Omental fat pad (tissue), 3 donors: ENCODE measurements at regions not wholly inside any gene's neighbourhood (a gene's known extent, or its start where the extent isn't known, plus 50 kb on each side); places are given as distances from the start of the nearest gene placed in this dataset.

Experiments
- ATAC-seq: fragments of 150-250 bp; one replicate; pipeline ENCODE4 v1.9.1; 2016; ENCODE audit warnings: mild to moderate bottlenecking, moderate library complexity; ENCODE audit not compliant: low FRiP score
- DNase-seq: peaks from one replicate; pipeline ENCODE4 v3.0.0-alpha.2; 2019; ENCODE audit warnings: low spot score
- TF ChIP-seq, protein P1 (sequence below), 3 donors: fragments of 450-650 bp; IDR thresholded peaks; one replicate each; pipeline ENCODE4 v1.5.1; 2016 to 2017; ENCODE audit warnings: antibody characterized with exemption in 3 of 3, mild to moderate bottlenecking in 3 of 3, moderate library complexity in 2 of 3

DNA sequence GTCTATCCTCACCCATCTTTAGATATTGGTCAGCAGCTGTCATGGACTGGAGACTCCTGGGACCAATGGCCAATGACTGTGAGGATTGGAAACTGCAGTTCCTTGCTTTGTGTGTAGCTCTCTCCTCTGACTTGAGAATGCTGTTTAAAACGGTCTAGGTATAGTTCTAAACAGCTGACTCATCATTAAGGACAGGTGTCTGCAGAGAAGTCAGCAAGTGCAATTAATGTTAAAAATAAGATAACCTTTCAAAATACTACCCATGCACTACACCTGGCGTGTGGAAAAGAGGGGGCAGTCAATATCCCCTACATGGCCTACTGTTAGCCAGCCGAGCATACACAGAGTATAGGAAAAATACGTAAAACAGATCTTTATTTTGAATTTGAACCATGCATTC lies 115.4 kb upstream of the TAB2 start:
- ATAC-seq: no peak

DNA sequence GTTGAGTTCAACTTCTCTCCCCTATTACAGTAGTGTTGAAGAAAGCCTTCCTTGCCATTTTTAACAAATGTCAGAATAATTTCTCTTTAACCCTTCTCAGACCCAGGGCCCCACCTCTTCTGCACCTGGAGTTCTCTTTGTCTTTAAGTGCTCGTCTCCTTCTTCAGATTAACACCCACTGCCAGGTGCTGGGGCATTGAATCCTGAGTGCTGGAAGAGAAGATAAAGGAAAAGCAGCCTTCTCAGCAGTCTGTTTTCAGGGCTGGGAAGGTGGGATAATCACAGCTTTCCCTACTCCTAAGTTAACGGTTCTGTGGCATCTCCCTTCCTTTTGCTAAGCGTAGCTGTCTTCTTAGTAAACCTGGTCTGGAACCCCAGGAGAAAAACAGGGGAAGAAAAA lies 114.6 kb upstream of the TAB2 start:
- TF ChIP-seq, protein P1, sequence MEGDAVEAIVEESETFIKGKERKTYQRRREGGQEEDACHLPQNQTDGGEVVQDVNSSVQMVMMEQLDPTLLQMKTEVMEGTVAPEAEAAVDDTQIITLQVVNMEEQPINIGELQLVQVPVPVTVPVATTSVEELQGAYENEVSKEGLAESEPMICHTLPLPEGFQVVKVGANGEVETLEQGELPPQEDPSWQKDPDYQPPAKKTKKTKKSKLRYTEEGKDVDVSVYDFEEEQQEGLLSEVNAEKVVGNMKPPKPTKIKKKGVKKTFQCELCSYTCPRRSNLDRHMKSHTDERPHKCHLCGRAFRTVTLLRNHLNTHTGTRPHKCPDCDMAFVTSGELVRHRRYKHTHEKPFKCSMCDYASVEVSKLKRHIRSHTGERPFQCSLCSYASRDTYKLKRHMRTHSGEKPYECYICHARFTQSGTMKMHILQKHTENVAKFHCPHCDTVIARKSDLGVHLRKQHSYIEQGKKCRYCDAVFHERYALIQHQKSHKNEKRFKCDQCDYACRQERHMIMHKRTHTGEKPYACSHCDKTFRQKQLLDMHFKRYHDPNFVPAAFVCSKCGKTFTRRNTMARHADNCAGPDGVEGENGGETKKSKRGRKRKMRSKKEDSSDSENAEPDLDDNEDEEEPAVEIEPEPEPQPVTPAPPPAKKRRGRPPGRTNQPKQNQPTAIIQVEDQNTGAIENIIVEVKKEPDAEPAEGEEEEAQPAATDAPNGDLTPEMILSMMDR (IDR thresholded peaks at IDR 0.05): no peak
- ATAC-seq (no peak), DNase-seq (no peak)

More for the DNA sequence above, 115.4 kb upstream of the TAB2 start:
- no peak for DNase-seq
- TF ChIP-seq, protein P1 (IDR thresholded peaks at IDR 0.05): no peak

DNA sequence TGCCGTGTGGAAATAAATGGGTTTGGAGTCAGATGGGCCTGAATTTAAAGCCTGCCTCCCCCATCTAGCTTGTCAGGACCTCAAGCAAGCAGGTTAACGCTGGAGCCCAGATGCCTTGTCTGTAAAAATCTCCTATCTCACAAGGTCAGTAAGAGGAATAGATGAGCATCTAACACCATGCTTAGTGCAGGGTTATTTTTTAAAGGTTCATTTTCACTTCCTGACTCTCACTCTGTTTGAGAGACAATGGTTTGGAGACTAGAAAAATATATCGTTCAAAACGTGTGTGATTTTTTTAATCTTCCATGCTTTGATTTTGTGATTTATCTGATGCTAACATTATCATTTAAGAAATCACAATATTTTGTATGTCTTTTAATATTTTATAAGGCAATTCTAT lies 114.0 kb upstream of the TAB2 start:
- DNase-seq (no peak), ATAC-seq (no peak)
- TF ChIP-seq, protein P1 (IDR thresholded peaks at IDR 0.05): no peak

DNA sequence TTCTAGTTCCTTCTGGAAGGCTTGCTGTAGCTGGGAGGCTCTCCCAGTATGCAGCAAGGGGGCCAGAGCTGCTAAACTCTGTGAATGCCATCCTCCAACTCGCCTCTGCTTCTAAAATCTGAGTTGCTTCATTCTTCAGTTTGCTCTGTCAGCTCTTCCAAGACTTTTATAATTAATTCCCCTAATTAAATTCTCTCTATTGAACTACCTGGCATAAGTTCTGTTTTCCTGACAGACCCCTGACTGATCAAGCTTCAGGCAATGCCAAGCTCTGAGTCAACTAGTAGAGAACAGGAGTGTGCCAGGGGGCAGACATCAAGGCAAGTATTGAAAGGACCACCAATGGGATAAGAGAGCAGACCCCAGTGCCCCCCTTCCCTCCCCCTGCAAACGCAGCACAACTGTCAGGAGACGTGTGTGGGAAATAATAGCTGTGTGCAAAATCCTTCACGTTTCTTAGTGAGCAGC lies 109.3 kb upstream of the TAB2 start:
- DNase-seq: no peak
- TF ChIP-seq, protein P1 (IDR thresholded peaks at IDR 0.05): no peak

DNA sequence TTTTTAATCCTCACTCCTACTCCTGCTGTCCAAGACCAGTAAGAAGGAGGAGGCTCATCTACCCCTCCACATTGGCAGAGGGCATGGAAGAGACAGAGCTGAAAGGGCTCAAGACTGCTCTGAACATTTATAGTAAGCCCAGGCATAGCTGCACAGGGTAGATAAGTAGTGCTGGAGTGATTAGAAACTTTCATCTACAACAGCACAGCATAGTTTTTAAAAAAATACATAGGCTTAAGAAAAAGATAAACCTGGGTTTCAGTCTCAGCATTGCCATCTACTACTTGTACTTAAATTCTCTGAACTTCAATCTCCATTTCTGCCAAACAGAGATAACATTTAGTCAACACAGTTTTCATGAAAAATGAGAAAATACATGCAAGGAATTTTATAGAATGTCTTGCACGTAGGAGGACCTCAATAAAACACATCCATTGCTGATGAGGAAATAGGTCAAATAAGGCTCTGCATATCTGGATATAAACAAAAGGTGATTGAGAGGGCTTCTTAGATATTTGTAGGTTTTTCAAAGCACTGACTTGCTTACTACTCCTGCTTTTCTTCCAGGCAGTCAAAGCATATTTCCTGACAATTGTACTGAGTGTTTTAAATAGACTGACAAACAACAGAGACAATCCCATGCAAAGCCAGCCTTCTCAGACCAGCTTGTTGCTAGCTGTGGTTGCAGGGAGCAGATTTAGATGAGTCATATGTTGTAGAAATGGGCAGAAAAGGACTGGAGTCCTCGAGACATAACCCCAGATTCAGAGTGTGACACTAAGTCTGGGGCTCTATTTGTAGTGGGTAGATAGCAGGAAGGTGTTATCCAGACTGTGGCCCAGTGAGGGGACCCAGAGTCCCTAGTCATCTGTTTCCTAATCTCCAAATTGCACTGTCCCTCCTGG lies 107.4 kb upstream of the TAB2 start:
- DNase-seq (no peak), ATAC-seq (peak; percentile 68)

More for the DNA sequence above, 109.3 kb upstream of the TAB2 start:
- ATAC-seq: no peak

DNA sequence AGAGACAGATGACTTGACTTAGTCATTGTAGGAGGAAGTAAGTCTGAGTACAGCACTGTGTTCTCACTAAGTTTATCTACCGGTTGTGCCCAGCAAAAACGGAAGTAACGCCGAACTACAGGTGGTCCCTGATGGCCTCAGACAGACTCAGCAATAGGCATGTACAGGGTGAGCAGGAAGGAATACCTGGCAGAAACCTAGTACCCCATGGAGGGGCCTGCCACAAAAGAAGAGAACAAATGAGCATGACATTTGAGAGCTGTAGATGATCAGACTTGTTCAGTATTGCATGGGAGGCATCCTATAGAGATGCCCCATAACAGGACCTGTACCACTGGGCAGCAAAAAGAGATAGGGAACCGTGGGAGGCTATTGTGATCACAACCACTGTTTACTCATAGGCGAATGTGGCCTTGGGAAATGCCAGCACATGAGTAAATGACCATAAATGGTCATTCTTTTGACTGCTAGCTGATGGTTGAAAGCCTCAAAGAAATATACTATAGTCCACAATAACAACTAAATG lies 106.4 kb upstream of the TAB2 start:
- TF ChIP-seq, protein P1 (IDR thresholded peaks at IDR 0.05): no peak

More for the DNA sequence above, 107.4 kb upstream of the TAB2 start:
- TF ChIP-seq, protein P1 (IDR thresholded peaks at IDR 0.05): no peak

More for the DNA sequence above, 106.4 kb upstream of the TAB2 start:
- no peak for DNase-seq
- no peak for ATAC-seq
